Neural progenitor cell (in vitro differentiated cells): ENCODE measurements at regions not wholly inside any gene's neighbourhood (a gene's known extent, or its start where the extent isn't known, plus 50 kb on each side); places are given as distances from the start of the nearest gene placed in this dataset.

Source experiments
- CTCF ChIP-seq: fragments of 200-600 bp; sonication (generic); IDR thresholded peaks from 2 replicates; pipeline ENCODE4 v1.5.1; 2017; ENCODE audit warnings: antibody characterized with exemption, mild to moderate bottlenecking
- EZH2 ChIP-seq: fragments of 200-600 bp; sonication (generic); IDR thresholded peaks from 2 replicates; pipeline ENCODE4 v1.6.1; 2017; ENCODE audit warnings: antibody characterized with exemption, mild to moderate bottlenecking, moderate library complexity
- EZH2phosphoT487 ChIP-seq: fragments of 200-600 bp; sonication (generic); IDR thresholded peaks from 2 replicates; pipeline ENCODE4 v1.6.1; 2017; ENCODE audit warnings: antibody characterized with exemption

GRCh38 chr1:71269818-71270217 is 189.0 kb upstream of the ZRANB2 start:
- TF ChIP-seq CTCF: no peak
- TF ChIP-seq EZH2: no peak
- no peak for TF ChIP-seq EZH2phosphoT487
